A549 (cell line): ENCODE measurements at regions not wholly inside any gene's neighbourhood (a gene's known extent, or its start where the extent isn't known, plus 50 kb on each side); places are given as distances from the start of the nearest gene placed in this dataset.

Experiments
- ATAC-seq, 2 experiments: fragments of 200-7000 bp in 1 of 2; fragments of >200 bp in 1 of 2; cut with Nextera tagmentation in 1 of 2; cut with Tn5 transposase in 1 of 2; 3 replicates each; pipeline versions ENCODE4 v1.8.0 to v1.9.1; 2018 to 2020; ENCODE audit warnings: mild to moderate bottlenecking in 1 of 2, moderate library complexity in 1 of 2
- CTCF ChIA-PET: fragments of 300-600 bp; sonication (Branson Sonifier 250); formaldehyde crosslinking; extraction: SDS; loops from one replicate; lab custom pipeline; 2021; ENCODE audit warnings: antibody characterized with exemption, inconsistent platforms; lab: Yijun Ruan, JAX
- POLR2A ChIA-PET: fragments of 350-600 bp; formaldehyde crosslinking; extraction: SDS; loops from one replicate; lab custom pipeline; 2021; ENCODE audit warnings: antibody characterized with exemption, inconsistent platforms; lab: Yijun Ruan, JAX
- DNase-seq, 2 experiments: peaks; one replicate each; pipeline versions ENCODE4 v3.0.0 to v3.0.0-alpha.2; 2011 to 2016; ENCODE audit warnings: low read depth in 1 of 2, low spot score in 1 of 2
- FAIRE-seq: peaks from 2 replicates; lab custom pipeline; 2011; peaks lifted over from hg19 to GRCh38; lab: Jason Lieb, UNC
- H3K27ac ChIP-seq, 2 experiments: fragments of >200 bp; sonication (Bioruptor Twin); formaldehyde crosslinking; 3 replicates each; pipeline ENCODE4 v1.5.1; 2016 to 2017
- H3K4me1 ChIP-seq: fragments of >200 bp; sonication (Bioruptor Twin); formaldehyde crosslinking; 3 replicates; pipeline ENCODE4 v1.6.1; 2016
- H3K4me2 ChIP-seq: fragments of >200 bp; sonication (Bioruptor Twin); formaldehyde crosslinking; 3 replicates; pipeline ENCODE4 v1.6.1; 2016
- H3K4me3 ChIP-seq: fragments of >200 bp; sonication (Bioruptor Twin); formaldehyde crosslinking; 3 replicates; pipeline ENCODE4 v1.5.1; 2016
- H3K9me3 ChIP-seq: fragments of >200 bp; sonication (Bioruptor Twin); formaldehyde crosslinking; 3 replicates; pipeline ENCODE4 v1.6.1; 2016
- ATOH8 ChIP-seq: fragments of 250-450 bp; sonication (Bioruptor Pico); IDR thresholded peaks from 2 replicates; pipeline ENCODE4 v1.5.0; 2020; ENCODE audit warnings: low read depth, mild to moderate bottlenecking, moderate library complexity
- BHLHE40 ChIP-seq: IDR thresholded peaks from 2 replicates; pipeline ENCODE4 v1.6.1; 2012; ENCODE audit warnings: low read depth, low read length, inconsistent platforms
- CBX2 ChIP-seq: fragments of 200-600 bp; sonication (generic); IDR thresholded peaks from 2 replicates; pipeline ENCODE4 v1.6.1; 2016; ENCODE audit warnings: low read depth, mild to moderate bottlenecking, borderline replicate concordance
- CHD2 ChIP-seq: fragments of 150-350 bp; IDR thresholded peaks from 2 replicates; pipeline ENCODE4 v1.6.1; 2014; ENCODE audit warnings: low read length; ENCODE audit not compliant: partially characterized antibody
- CHD4 ChIP-seq: fragments of 200-600 bp; sonication (generic); IDR thresholded peaks from 2 replicates; pipeline ENCODE4 v1.6.1; 2016; ENCODE audit warnings: antibody characterized with exemption, mild to moderate bottlenecking, borderline replicate concordance
- EHF ChIP-seq: fragments of 250-450 bp; sonication (Bioruptor Pico); IDR thresholded peaks from 2 replicates; pipeline ENCODE4 v1.5.0; 2020; ENCODE audit warnings: mild to moderate bottlenecking
- EHMT2 ChIP-seq: fragments of 200-600 bp; sonication (generic); IDR thresholded peaks from 2 replicates; pipeline ENCODE4 v1.6.1; 2016; ENCODE audit warnings: antibody characterized with exemption, low read depth, mild to moderate bottlenecking, moderate library complexity
- EP300 ChIP-seq, 2 experiments: fragments of >200 bp; sonication (Bioruptor Twin); formaldehyde crosslinking; IDR thresholded peaks; 2 replicates in 1 of 2; 3 replicates in 1 of 2; pipeline ENCODE4 v1.6.1; 2016 to 2017
- ESRRA ChIP-seq: fragments of 150-350 bp; IDR thresholded peaks from 2 replicates; pipeline ENCODE4 v1.6.1; 2014; ENCODE audit warnings: mild to moderate bottlenecking, low read length, borderline replicate concordance
- HOXB13 ChIP-seq: fragments of 250-450 bp; sonication (Bioruptor Pico); IDR thresholded peaks from 2 replicates; pipeline ENCODE4 v1.5.0; 2020; ENCODE audit warnings: low read depth, mild to moderate bottlenecking, moderate library complexity
- MAFK ChIP-seq: fragments of 450-650 bp; IDR thresholded peaks from 2 replicates; pipeline ENCODE4 v1.6.1; 2014; ENCODE audit not compliant: partially characterized antibody
- MAZ ChIP-seq: fragments of 150-350 bp; IDR thresholded peaks from 2 replicates; pipeline ENCODE4 v1.6.1; 2014; ENCODE audit warnings: antibody characterized with exemption, low read depth, low read length, borderline replicate concordance
- MYC ChIP-seq: IDR thresholded peaks from 2 replicates; pipeline ENCODE4 v1.6.1; 2012; ENCODE audit warnings: mild to moderate bottlenecking, inconsistent platforms, low read length, improper control_type of control experiment, borderline replicate concordance
- NPAS2 ChIP-seq: fragments of 250-450 bp; sonication (Bioruptor Pico); IDR thresholded peaks from 2 replicates; pipeline ENCODE4 v1.8.0; 2022; ENCODE audit warnings: mild to moderate bottlenecking, moderate library complexity, borderline replicate concordance
- NR3C1 ChIP-seq: fragments of >200 bp; sonication (Bioruptor Twin); formaldehyde crosslinking; IDR thresholded peaks from 3 replicates; pipeline ENCODE4 v1.6.1; 2017
- POLR2AphosphoS2 ChIP-seq: conservative IDR thresholded peaks from 2 replicates; pipeline ENCODE4 v1.6.1; 2012; ENCODE audit warnings: low read length, improper control_type of control experiment, inconsistent platforms
- RAD21 ChIP-seq, 2 experiments: fragments of >200 bp in 1 of 2; sonication (Bioruptor Twin) in 1 of 2; formaldehyde crosslinking in 1 of 2; IDR thresholded peaks in 1 of 2; conservative IDR thresholded peaks in 1 of 2; 2 replicates in 1 of 2; 3 replicates in 1 of 2; pipeline ENCODE4 v1.6.1; 2012 to 2018; ENCODE audit warnings: inconsistent platforms in 1 of 2
- RARB ChIP-seq: fragments of 250-450 bp; sonication (Bioruptor Pico); IDR thresholded peaks from 2 replicates; pipeline ENCODE4 v1.8.0; 2021; ENCODE audit warnings: mild to moderate bottlenecking, moderate library complexity
- REST ChIP-seq: fragments of 200-600 bp; sonication (generic); IDR thresholded peaks from 2 replicates; pipeline ENCODE4 v1.6.1; 2016; ENCODE audit warnings: antibody characterized with exemption, mild to moderate bottlenecking, moderate library complexity
- RNF2 ChIP-seq: fragments of 200-600 bp; sonication (generic); IDR thresholded peaks from 2 replicates; pipeline ENCODE4 v1.6.1; 2016; ENCODE audit warnings: low read depth, mild to moderate bottlenecking, antibody characterized with exemption, moderate library complexity, borderline replicate concordance
- SREBF2 ChIP-seq: fragments of 450-650 bp; IDR thresholded peaks from 2 replicates; pipeline ENCODE4 v1.6.1; 2014; ENCODE audit warnings: mild to moderate bottlenecking, moderate library complexity
- ZC3H11A ChIP-seq: fragments of 450-650 bp; IDR thresholded peaks from 2 replicates; pipeline ENCODE4 v1.6.1; 2014; ENCODE audit warnings: antibody characterized with exemption, mild to moderate bottlenecking
- ZNF302 ChIP-seq: fragments of 250-450 bp; sonication (Bioruptor Pico); IDR thresholded peaks from 2 replicates; pipeline ENCODE4 v1.9.0; 2021; ENCODE audit warnings: inconsistent platforms, mild to moderate bottlenecking, moderate library complexity
- WGBS: methylation state at CpG from one replicate; pipeline ENCODE4 v1.1.6; 2017; ENCODE audit errors: missing lambda C conversion rate; 5-methylcytosine and 5-hydroxymethylcytosine counted together
- TF ChIP-seq, protein P1 (sequence below): fragments of >200 bp; sonication (Bioruptor Twin); formaldehyde crosslinking; IDR thresholded peaks from 3 replicates; pipeline ENCODE4 v1.6.1; 2016

- H3K4me1 ChIP-seq, result peaks cover 3% of the 10 kb centered on the region; the same call in 1 of the 3 replicates
- ATAC-seq, result no peak
- ChIA-PET CTCF (no interaction called here), POLR2A (no interaction called here)
- no peak overlapping the region for H3K4me3 ChIP-seq
- TF ChIP-seq MAZ, result no peak
- TF ChIP-seq POLR2AphosphoS2, result no peak
- no peak for TF ChIP-seq REST
- TF ChIP-seq ZNF302 (CRISPR knock-in tag), result no peak
- no peak for TF ChIP-seq CBX2
- no peak for TF ChIP-seq MAFK
- TF ChIP-seq CHD2, result no peak
- TF ChIP-seq ESRRA, result no peak
- TF ChIP-seq EP300 (IDR thresholded peaks at IDR 0.05), result no peak
- TF ChIP-seq CHD4, result no peak
- no peak for TF ChIP-seq RNF2
- TF ChIP-seq ZC3H11A, result no peak
- no peak for TF ChIP-seq ATOH8 (CRISPR knock-in tag)
- no peak for TF ChIP-seq EHMT2
- TF ChIP-seq BHLHE40, result no peak
- no peak for TF ChIP-seq NPAS2
- TF ChIP-seq RARB (CRISPR knock-in tag), result no peak
- no peak for TF ChIP-seq NR3C1
- no peak for FAIRE-seq
- no peak for DNase-seq
- H3K9me3 ChIP-seq, result no peaks in the 10 kb centered on the region
- H3K27ac ChIP-seq, result no peak overlapping the region
- WGBS, result 61% methylated on average over 19 of the region's 19 CpGs
- H3K4me2 ChIP-seq, result no peak overlapping the region; the same call in 2 of the 3 replicates
Observed at GRCh38 chr14:97413022-97413539, 615.9 kb downstream of the VRK1 start.

DNA sequence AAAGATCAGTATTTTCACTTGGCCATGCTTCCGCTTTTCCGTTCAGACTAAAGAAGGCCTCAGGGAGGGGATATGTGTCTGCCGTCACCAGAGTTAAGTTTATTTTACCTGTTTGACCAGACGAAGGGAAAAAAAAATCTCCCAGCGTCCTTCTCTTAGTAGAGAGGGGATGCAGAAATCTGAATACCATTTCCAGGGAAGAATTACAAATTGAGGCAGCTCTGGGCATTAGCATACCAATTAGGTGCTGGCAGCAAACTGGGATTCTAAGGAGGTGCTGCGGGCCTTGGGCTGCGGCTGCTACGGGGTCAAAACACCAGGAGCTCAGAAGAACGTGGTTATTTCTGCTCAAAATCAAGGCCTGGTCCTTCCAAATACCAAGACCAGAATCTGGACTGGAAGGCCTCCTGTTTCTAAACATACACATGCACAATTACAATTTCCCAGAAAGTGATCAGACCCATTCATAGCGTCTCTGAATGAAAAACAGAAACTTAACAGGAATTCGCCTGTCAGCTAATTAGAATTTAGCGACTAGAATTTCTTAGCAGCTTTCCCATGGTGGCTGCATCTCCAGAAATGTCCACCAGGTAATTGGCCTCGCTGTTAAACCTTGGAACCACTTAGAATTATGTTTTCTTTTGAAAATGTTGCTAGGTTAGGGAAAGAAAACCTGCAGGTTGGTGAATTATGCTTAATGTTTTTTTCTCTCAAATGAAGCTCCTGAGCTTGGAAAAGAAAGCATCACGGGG, 617.0 kb downstream of the VRK1 start:
- 57% methylated on average over 14 of the region's 14 CpGs for WGBS
- no peak overlapping the region for H3K4me2 ChIP-seq
- ChIA-PET POLR2A (no interaction called here), CTCF (interaction anchor here (0.7 kb wide), 1 partner anchor 310 kb away, joined by 3 read pairs; no protein-coding TSS in a partner anchor)
- FAIRE-seq, result no peak
- H3K4me3 ChIP-seq, result no peak overlapping the region
- TF ChIP-seq RARB (CRISPR knock-in tag) (no peak), HOXB13 (CRISPR knock-in tag) (no peak), MAZ (no peak), ZNF302 (CRISPR knock-in tag) (no peak), RAD21 (conservative IDR thresholded peaks at IDR 0.05 in 1 of 2, IDR thresholded peaks at IDR 0.05 in 1 of 2) (no peak), EHF (CRISPR knock-in tag) (no peak), MYC (no peak), SREBF2 (no peak), NR3C1 (no peak)
- TF ChIP-seq, protein P1, sequence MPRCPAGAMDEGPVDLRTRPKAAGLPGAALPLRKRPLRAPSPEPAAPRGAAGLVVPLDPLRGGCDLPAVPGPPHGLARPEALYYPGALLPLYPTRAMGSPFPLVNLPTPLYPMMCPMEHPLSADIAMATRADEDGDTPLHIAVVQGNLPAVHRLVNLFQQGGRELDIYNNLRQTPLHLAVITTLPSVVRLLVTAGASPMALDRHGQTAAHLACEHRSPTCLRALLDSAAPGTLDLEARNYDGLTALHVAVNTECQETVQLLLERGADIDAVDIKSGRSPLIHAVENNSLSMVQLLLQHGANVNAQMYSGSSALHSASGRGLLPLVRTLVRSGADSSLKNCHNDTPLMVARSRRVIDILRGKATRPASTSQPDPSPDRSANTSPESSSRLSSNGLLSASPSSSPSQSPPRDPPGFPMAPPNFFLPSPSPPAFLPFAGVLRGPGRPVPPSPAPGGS, result no peak
- TF ChIP-seq, all 56 proteins: peak for 0
- DNase-seq (no peak), ATAC-seq (no peak)
- no peak overlapping the region for H3K27ac ChIP-seq
- H3K9me3 ChIP-seq, result no peaks in the 10 kb centered on the region
- peaks cover 3% of the 10 kb centered on the region; the same call in 1 of the 3 replicates for H3K4me1 ChIP-seq
